ENCODE measurements at regions not wholly inside any gene's neighbourhood (a gene's known extent, or its start where the extent isn't known, plus 50 kb on each side); places are given as distances from the start of the nearest gene placed in this dataset.

GRCh38 chr15:62544446-62544845 lies 379.4 kb upstream of the C2CD4B start:
- TF ChIP-seq CTCF (conservative IDR thresholded peaks at IDR 0.05) = no peak
- no peak for TF ChIP-seq EZH2 (IDR thresholded peaks at IDR 0.05; ENCODE audit: low read depth)
